ENCODE measurements at regions not wholly inside any gene's neighbourhood (a gene's known extent, or its start where the extent isn't known, plus 50 kb on each side); places are given as distances from the start of the nearest gene placed in this dataset.
"Not testable (repeated sequence)": the region's sequence is repeated elsewhere in the genome, so short reads cannot be mapped to it uniquely, and the experiment has no call there.

DNA sequence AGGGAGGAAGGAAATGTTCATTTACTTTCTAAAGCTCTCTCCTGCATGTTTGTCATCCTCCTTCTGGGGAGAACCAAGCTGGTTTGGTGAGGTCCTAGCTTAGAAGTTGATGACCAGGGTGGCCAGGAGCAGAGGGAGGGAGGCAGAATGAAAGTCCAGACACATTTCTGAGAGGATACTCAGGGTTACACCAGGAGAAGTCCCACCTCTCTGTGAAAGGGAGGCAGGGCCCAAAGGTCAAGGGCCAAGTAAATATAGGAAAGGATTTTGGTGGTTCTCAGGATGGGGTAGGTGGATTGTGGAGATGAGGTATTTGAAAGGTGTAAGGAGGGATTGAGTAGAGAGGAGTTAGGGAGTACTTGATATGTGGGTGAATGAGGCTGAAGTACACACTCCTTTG, 58.0 kb upstream of the FBXO11 start:
- Histone ChIP-seq H3K36me3 (no peaks in the 10 kb centered on the region), H3K4me3 (no peak overlapping the region), H3K4me1 (no peaks in the 10 kb centered on the region), H3K27ac (no peak overlapping the region), H3K9me3 (no peaks in the 10 kb centered on the region), H3K27me3 (no peaks in the 10 kb centered on the region), H3K9ac (ENCODE audit: low read depth in 2 of 2, low read length in 2 of 2) (no peak overlapping the region)
- intact Hi-C loops (cut with DNase I) = no loop called here
- DNase-seq = no peak
- TF ChIP-seq, protein P1, sequence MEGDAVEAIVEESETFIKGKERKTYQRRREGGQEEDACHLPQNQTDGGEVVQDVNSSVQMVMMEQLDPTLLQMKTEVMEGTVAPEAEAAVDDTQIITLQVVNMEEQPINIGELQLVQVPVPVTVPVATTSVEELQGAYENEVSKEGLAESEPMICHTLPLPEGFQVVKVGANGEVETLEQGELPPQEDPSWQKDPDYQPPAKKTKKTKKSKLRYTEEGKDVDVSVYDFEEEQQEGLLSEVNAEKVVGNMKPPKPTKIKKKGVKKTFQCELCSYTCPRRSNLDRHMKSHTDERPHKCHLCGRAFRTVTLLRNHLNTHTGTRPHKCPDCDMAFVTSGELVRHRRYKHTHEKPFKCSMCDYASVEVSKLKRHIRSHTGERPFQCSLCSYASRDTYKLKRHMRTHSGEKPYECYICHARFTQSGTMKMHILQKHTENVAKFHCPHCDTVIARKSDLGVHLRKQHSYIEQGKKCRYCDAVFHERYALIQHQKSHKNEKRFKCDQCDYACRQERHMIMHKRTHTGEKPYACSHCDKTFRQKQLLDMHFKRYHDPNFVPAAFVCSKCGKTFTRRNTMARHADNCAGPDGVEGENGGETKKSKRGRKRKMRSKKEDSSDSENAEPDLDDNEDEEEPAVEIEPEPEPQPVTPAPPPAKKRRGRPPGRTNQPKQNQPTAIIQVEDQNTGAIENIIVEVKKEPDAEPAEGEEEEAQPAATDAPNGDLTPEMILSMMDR (IDR thresholded peaks at IDR 0.05) = no peak

DNA sequence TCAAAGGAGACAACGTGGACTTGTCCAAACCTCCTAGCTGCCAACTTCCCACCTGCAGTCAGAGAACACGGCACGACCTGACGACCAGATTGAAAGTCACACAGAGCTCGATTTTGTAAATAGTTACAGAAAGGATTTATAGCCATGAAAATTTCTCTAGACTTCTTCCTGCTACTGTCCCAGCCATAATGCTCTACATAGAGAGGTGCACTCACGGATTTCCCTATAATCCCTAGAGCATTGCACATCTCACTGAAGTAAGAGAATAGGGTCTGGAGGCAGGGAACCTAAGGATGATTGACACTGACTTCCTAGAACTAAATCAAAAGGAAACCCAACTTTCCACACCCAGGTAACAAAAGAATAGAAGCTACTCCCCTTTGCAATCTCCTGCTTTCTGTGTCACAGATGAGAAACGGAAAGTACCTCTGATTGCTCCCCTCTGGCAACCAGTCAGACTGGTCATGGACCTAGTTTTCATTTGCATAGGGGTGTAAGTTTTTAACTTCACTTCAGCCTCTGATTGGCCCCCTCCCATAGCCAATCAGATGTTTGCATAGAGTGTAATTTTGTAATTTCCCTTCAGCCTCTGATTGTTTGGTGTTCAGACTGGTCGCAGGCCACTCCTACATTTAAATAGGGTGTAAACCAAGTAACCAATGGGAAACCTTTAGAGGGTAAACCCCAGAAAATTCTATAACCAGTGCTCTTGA, 58.6 kb upstream of the FBXO11 start:
- peak; percentile 19 for DNase-seq
- intact Hi-C loops (cut with DNase I) = no loop called here
- H3K9me3 ChIP-seq = no peaks in the 10 kb centered on the region

GRCh38 chr2:47976728-47977127, 70.4 kb upstream of the FBXO11 start:
- H3K27me3 ChIP-seq; DNase-seq; H3K9me3 ChIP-seq; H3K4me1 ChIP-seq; H3K9ac ChIP-seq (ENCODE audit: low read depth in 2 of 2, low read length in 2 of 2); H3K4me3 ChIP-seq; intact Hi-C loops (cut with DNase I); H3K27ac ChIP-seq; H3K36me3 ChIP-seq: not testable (repeated sequence)

More for the DNA sequence above, 58.6 kb upstream of the FBXO11 start:
- H3K9ac ChIP-seq (ENCODE audit: low read depth in 2 of 2, low read length in 2 of 2) = no peak overlapping the region
- H3K27ac ChIP-seq = no peak overlapping the region
- no peaks in the 10 kb centered on the region for H3K4me1 ChIP-seq
- no peaks in the 10 kb centered on the region for H3K36me3 ChIP-seq
- TF ChIP-seq, protein P1 (IDR thresholded peaks at IDR 0.05) = no peak
- no peaks in the 10 kb centered on the region for H3K27me3 ChIP-seq
- no peak overlapping the region for H3K4me3 ChIP-seq

DNA sequence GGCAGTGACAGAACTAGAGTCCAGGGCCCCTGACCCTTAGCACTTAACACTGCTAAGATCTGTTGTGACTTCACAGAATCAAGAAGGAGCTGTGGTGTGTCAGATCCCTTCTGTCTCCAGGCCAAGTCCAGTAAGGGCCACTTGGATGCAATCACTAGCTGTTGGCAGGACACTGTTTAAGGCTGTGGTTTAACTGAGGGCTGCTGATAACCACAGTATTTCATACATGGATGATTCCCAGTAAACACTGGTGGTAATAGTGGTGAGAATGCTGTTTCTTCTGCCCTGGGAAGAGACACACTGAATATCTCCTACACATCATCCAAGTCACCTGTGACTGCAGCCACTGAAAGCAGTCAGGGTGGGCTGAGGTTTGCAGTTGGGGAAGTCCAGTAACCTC, 77.7 kb upstream of the FBXO11 start:
- no peaks in the 10 kb centered on the region for H3K9me3 ChIP-seq
- no peak overlapping the region for H3K27ac ChIP-seq
- no peaks in the 10 kb centered on the region for H3K36me3 ChIP-seq
- intact Hi-C loops (cut with DNase I) = no loop called here
- no peaks in the 10 kb centered on the region for H3K4me1 ChIP-seq
- H3K4me3 ChIP-seq = no peak overlapping the region
- TF ChIP-seq, protein P1 (IDR thresholded peaks at IDR 0.05) = no peak
- DNase-seq = no peak
- no peaks in the 10 kb centered on the region for H3K27me3 ChIP-seq
- no peak overlapping the region for H3K9ac ChIP-seq (ENCODE audit: low read depth in 2 of 2, low read length in 2 of 2)

GRCh38 chr2:47990503-47990902, 84.2 kb upstream of the FBXO11 start:
- H3K27me3 ChIP-seq = no peaks in the 10 kb centered on the region
- no peaks in the 10 kb centered on the region for H3K36me3 ChIP-seq
- H3K9me3 ChIP-seq = no peaks in the 10 kb centered on the region
- H3K9ac ChIP-seq (ENCODE audit: low read depth in 2 of 2, low read length in 2 of 2) = no peak overlapping the region
- H3K4me1 ChIP-seq = no peaks in the 10 kb centered on the region
- intact Hi-C loops (cut with DNase I) = no loop called here
- H3K27ac ChIP-seq = no peak overlapping the region
- DNase-seq = no peak
- no peak overlapping the region for H3K4me3 ChIP-seq
- TF ChIP-seq, protein P1 (IDR thresholded peaks at IDR 0.05) = no peak

DNA sequence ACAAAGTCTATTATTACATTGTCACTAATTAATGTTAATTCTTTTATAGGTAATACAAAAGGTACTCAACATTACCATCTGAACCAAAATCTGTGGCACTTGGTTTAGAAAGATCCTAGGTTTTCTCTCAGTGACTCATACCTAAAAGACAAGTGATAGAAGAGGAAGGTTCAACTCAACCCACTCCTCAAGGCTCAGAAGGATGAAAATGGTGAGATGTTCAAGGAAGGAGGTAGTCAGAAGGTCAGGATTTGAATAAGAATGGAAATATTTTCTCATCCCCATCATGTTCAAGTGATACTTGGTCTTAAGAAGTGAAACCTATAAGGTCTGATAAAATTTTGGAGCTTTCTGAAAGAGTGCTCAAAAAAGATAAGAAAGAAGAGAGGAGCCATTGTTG, 86.4 kb upstream of the FBXO11 start:
- intact Hi-C loops (cut with DNase I) = no loop called here
- no peaks in the 10 kb centered on the region for H3K27me3 ChIP-seq
- H3K27ac ChIP-seq = no peak overlapping the region
- no peaks in the 10 kb centered on the region for H3K4me1 ChIP-seq
- DNase-seq = no peak
- no peak overlapping the region for H3K9ac ChIP-seq (ENCODE audit: low read depth in 2 of 2, low read length in 2 of 2)
- TF ChIP-seq, protein P1 (IDR thresholded peaks at IDR 0.05) = no peak
- H3K4me3 ChIP-seq = no peak overlapping the region
- H3K36me3 ChIP-seq = no peaks in the 10 kb centered on the region
- H3K9me3 ChIP-seq = no peaks in the 10 kb centered on the region

All from colonic mucosa (tissue), 4 donors.